HG02943 (cell line): ENCODE measurements at regions not wholly inside any gene's neighbourhood (a gene's known extent, or its start where the extent isn't known, plus 50 kb on each side); places are given as distances from the start of the nearest gene placed in this dataset.
A peak's percentile ranks its signal among the peaks of the same experiment; 100 is the strongest.

Experiments used
- ATAC-seq: cut with Tn5 transposase; IDR thresholded peaks from one replicate; pipeline ENCODE4 v1.9.1; 2021; ENCODE audit warnings: mild to moderate bottlenecking, low read depth, moderate library complexity; ENCODE audit not compliant: unreplicated experiment

DNA sequence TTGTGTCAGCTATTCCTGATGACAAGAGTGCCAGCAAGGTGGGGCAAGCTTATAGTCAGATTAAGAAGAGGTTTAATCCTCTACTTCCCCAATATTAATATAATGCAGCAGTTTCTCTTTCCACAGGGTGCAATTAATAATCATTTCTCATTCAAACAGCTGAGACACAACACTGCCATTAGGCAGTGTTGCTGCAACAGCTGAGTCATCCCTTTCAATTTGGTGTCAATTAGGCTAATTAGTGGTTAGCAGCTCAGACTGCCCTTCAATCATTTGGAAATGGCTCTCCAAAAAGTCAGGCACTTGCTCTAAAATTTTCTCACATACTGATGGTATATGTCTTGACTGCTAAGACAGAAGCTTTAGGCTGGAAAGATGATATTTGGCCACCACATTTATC, 265.7 kb upstream of the FAM241A start:
- ATAC-seq, result no peak

DNA sequence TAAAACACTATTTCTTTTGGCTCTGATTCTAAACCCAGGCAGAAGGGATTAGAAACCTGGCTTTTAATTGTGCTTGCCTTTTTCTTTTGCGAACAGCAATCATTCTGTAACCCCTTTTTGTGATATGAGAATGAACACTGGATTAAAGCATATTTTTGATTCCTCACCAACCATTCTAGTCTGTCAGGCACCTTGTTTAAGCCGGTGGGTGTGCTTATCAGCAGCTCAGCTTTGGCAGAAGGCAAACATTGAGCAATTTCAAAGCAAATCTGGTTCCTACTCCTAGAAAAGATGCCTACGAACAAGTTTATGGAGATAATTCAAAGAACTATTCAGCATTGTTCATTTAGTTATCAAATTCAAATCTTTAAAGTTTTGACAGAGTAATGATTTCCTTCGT, 265.1 kb upstream of the FAM241A start:
- ATAC-seq, result no peak

DNA sequence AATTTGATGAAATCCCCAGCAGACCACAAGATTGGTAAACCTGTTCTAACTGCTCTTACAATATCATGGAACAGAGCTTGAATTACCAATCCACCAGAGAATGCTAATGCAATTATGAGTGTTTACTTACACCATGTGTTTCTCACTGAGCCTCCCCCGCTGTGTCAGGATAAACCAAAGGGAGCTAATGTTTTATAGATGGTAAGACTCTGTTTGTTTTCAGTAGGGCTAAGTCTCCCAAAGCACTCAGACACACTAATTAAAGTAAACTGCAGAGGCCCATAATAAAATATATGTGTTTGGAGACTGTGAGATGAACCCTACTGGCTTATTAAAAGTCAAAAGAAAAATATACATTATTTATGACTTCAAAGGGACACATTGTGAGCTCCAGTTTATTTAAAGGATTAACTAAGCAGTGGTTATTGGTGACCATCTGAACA, 261.7 kb upstream of the FAM241A start:
- ATAC-seq, result no peak

DNA sequence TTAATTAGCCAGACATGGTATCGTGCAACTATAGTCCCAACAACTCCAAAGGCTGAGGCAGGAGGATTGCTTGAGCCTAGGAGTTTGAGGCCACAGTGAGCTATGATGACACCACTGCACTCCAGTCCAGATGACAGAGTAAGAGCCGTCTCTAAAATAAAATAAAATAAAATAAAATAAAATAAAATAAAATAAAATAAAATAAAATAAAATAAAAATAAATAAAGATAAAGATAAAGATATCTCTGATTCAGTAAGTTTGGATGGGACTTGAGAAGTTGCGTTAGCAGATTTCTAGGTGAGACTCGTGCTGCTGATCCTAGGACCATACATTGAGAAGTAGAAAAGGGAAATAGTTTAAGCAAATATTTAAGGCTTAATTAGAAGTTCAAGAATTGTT, 254.8 kb upstream of the FAM241A start:
- no peak for ATAC-seq

DNA sequence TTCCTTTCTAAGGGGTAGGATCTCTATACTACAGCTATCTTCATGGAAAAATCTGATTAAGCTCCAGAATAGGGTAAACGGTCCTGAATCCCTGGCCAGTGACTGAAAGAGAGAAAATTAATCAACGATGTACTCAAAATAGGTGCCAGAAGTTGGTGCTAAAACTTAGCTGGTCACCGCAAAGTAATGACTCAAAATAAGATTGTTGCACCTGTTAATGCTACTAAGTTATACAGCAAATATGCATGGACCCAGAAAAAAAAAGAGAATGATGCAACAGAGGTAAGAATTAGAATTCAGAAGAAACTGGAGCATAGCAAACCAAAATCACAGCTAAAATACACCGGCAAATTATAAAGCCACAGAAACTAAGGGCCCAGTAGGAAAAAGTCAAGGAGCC, 239.7 kb upstream of the FAM241A start:
- ATAC-seq, result no peak

DNA sequence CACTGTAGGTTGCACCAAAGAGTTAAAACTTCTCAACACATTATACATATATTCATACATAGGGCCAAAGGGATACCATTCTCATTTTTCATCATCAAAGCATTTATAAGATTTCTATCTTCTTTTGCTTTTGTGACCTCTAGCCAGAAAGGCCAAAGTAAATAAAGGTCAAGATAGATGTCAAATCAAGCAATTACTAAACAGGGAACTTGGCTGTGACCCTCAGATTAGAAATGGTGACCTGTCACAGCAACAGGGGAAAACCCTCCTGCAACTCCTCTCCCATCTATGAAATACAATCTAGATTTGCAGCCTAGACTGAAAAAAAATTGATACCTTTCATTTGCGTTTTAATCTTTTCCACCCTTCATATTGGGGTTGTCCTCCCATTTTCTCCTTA, 225.6 kb upstream of the FAM241A start:
- ATAC-seq, result no peak

DNA sequence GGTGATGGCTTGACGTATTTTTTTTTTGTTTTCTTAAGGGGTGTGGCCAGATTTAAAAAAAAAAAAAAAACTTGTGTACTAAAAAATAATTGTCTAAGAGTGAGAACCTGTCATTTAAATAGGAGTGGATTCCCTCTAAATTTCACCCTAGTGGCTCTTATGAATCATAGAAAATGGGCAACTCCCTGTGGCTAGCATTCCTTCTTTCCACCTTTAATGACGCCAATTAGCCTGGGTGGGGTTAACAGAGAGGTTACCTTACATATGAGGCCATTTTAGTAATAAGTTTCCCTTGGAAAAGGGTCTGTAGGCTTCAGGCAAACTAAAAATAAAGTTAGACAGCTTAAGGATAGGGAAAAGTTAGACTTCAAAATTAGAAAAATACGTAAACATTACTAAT, 223.5 kb upstream of the FAM241A start:
- no peak for ATAC-seq

DNA sequence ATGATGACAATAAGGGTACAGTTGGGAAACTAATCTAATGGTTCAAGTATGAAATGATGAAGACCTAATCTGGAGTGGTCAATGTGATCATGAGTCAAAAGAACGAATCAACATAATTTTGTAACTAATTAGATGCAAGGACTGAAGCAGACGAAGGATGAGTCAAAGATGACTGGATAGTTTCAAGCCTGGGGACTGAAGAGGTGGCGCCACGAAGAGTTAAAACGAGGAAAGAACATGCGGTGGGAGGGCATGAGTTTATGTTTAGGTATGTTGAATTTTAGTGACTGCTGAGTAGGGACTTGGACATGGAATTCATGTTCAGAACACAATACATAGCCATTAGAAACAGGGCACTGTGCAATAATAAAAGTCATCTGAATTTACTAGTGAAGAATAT, 221.5 kb upstream of the FAM241A start:
- ATAC-seq, result no peak

DNA sequence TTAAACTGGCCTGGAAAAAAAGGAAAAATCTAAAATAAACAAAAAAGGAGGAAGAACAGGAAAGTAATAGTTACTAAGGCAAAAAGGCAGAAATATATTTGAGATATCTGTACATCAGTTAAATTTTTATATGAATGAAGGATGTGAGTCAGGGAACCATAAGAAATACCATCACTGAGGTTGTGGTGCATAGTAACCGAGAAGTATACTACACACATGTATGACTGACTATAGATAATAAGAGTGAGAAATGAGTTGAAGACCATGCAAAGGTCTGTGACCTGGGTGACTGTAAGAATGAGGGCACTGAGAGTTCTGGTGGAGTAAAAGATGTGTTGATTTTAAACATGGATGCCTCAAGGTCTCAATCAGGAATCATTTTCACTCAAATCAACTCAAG, 220.6 kb upstream of the FAM241A start:
- ATAC-seq, result no peak

DNA sequence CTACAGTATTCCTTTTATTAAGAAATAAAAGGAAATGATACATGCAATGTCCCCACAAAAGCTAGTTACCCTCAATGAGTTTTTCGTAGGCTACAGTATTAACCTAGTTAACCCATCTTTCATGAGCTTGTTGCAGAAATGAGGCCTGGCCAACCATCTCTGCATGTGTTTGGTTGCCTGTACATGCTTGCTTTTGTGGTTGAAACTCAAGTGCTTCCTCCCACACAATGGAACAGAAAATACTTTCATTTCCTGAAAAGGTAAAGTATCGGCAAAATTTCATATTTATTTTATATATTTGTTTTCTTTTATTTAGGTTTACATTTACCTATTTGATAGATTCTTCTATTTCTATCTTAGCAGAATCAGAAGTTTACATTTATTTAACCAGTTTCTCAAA, 214.6 kb upstream of the FAM241A start:
- peak; percentile 99 for ATAC-seq

DNA sequence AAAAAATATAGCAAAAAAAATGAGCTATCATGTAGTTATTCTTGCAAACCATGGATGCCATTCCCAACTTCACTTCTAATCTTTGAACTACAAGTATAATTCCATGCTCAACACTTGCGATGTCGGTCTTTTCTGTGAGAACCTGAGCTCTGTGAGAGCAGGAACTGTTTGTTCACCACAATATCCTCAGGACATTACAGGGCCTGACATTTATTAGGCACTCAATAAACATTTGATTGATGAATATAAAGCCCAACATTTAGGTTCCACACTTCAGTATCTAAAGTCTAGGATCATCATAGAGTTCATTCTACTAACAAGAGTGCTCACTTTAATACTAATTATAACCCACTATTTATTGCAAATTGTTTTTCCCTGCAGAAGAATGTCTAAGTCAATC, 211.6 kb upstream of the FAM241A start:
- no peak for ATAC-seq

DNA sequence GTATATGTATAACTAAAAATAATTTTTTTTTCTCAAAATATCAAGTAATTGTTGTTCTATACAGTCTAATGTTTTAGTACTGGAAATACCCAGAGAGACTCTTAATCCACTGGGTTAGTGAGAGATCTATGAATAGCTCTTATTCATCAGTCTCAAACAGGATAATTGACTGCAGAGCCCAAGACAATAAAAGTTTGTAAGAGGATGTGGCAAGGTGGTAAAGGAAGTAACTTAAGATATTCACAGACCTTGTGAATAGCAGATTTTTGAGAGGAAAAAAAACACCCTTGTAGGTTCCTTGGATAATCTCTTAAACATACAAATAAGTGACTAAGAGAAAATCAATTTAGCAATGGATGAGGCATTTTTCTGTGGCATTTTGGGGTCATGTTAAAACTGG, 210.9 kb upstream of the FAM241A start:
- no peak for ATAC-seq

DNA sequence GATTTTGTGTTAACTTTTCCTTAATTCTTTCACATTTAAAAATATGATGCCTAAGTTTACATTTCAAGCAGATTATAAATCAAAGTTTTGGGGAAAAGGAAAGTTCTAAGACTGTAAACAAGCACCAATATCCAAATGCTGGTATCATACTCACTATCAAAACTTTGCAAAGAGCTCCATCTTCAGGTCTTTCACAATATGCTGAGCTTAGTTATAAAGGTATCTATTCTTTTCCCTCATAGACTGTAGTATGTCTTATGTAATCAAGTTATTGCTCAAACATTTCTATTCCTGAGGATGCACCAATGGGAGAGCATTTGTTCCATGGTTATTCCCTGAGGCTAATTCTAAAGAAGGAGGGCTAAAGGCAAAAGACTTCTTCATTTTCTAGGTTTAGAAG, 207.9 kb upstream of the FAM241A start:
- peak; percentile 90 for ATAC-seq

DNA sequence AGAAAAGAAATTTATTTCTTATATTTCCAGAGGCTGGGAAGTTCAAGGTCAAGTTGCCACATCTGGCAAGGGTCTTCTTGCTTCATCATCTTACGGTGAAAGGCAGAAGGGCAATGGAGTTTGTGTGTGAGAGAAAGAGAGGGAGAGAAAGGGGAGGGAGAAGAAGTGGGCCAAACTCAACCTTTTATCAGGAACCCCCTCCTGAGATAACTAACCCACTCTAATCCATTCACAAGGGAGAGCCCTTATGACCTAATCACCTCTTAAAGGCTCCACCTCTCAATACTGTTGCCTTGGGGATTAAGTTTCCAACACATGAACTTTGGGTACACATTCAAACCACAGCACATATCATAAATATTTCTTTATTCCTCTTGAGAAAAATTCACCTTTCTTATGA, 203.3 kb upstream of the FAM241A start:
- ATAC-seq, result no peak

DNA sequence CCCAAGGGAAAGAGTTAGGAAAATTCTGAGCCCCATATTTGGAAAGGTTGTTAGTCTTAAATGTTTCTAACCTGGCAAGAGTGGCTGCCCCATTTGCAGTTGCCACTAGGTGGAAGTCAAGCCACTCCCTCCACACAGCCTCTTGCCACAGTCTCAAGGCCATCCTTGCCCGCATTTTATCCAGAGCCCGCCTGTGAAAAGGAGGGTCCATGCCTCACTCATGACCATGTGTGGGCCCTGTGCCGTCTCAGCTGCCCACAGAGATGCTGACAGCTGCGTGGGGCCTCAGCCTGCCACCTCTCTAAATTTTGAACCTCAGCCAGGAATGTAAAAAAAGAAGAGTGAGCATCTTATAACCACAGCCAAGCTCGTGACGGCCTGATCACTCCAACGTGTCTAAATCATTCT, 201.5 kb upstream of the FAM241A start:
- ATAC-seq, result peak; percentile 88

DNA sequence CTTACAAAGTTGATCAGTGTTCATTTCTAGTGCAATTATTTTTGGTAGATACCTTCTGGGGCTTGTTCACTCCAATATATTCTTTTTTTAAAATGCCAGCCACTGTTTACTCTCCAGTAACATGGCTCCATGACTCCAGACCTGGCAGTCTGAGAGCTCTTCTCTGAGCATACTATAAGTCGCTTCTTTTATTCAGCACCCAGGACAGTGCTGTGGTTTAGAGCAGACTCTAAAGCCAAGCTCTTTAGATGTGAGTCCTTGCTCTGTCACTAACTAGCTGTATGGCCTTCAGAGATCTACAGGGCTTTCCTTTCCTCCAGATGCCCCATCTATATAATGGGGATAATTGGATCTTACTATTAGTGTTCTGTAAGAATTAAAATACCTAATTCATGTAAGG, 200.2 kb upstream of the FAM241A start:
- no peak for ATAC-seq

DNA sequence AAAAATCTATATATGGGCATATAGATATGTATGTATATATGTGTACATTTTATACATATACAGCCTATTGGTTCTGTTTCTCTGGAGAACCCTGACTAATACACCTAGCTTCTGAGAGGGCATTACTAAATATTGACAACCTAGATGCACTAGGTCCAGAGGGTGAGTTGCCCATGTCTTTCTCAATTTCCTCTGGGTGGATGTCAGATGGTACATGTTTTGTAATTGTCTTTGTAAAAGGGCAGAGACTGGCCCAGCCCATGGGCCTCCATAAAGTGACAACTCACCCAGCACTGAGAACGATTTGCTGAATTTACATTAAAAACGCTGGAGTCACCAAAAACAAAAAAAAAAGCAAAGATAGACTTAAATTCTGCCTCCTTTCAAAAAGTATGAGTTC, 198.5 kb upstream of the FAM241A start:
- no peak for ATAC-seq

DNA sequence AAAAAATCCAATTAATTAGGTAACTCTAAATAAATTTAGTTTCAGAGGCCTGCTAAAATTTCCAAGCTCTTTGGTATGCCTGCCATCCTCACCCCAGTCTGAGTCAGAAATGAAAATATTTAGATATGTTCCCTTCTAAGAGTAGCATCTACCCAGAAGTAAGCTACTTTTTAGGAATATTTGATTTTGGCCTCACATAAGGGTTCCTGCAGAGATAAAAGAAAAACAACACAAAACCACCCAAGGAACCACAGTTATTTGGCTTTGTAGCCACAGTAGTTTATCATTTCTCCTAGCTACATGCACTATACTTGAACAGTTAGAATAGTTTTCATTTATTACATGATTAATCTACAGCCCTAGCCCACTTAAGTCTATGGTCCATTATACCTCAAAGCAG, 192.6 kb upstream of the FAM241A start:
- no peak for ATAC-seq

DNA sequence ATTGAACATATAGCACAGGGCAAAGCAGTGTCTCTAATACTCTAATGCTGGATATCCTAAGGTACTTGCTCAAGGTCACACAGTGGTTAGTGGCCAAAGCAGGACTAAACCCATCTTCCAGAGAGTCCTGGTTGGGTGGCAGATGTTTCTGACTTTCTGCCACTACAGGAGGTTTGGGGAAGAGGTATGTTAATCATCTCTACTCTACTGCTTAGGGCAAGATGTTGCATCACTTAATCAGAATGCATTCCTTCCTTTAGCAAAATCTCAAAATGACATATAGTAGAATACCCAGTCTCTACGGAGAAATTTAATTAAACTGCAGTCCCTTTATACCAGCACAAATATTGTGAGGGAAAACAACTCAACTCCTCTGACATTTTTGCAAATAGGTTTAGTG, 190.7 kb upstream of the FAM241A start:
- no peak for ATAC-seq

DNA sequence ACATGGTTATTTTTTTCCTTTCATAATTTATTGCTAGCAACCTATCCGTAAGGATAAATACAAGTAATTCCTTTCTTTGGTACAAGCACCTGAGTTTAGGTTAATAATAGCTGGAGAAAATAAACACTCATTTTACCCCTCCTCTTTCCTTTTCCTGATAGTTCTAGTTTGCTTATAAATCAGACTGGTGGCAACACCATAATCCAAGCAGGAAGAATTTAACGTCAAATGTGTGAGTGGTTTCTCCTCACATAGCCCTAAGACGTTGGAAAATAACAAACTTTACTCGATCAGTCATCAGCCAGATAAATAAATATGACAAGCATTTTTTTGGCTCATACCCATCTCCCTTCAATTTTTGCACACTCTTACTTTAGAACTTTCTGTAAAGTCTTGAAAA, 190.3 kb upstream of the FAM241A start:
- no peak for ATAC-seq

DNA sequence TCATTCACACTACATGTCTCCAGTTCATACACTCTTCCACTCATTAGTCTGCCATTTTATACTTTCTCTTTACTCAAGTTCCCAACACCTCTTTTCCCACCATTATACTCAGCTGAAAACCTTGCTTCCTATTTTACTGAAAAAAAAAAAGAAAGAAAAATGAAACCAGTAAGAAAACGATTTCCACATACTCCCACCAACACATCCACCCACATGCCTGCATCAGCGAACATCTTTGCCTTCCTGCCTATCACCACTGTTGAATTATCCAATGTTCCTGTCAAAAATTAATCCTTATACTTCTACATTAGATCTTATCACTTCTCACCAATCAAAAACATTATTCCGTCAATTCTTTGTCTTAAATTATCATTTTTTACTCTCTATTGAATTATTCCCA, 188.1 kb upstream of the FAM241A start:
- no peak for ATAC-seq

DNA sequence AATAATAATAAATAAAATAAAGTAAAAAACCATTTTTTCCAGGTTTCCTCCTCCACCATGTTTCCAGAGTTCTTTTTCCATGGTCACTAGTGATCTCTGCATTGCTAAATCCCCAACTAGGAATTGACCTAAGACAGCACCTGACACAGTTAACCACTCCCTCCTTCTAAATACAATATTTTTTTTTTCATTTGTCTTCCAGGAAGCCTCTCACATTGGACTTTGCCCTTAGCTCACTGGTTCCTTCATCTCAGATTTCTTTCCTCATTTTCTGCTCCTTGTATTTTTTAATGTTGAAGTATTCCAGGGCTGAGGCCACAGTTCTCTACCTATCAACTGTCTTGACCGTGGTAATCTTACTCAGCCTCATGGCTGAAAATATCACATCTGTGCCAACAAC, 187.3 kb upstream of the FAM241A start:
- no peak for ATAC-seq

DNA sequence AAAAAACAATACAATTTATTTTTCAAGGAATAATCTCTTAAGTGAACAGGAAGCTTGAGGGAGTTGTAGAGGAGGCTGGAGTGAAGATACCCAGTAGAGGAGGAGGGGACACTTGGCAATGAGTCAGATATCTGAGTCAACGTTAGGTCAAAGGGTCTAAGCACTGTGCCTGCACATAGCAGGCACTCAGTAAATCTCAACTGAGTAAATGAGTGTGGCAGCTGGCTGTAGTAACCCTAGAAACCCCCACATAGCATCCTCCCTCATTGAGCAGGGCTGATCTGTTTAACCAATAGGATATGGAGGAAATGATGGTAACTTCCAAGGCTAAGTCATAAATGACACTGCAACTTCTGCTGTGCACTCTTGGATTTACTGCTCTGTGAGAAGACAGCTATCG, 186.0 kb upstream of the FAM241A start:
- no peak for ATAC-seq

DNA sequence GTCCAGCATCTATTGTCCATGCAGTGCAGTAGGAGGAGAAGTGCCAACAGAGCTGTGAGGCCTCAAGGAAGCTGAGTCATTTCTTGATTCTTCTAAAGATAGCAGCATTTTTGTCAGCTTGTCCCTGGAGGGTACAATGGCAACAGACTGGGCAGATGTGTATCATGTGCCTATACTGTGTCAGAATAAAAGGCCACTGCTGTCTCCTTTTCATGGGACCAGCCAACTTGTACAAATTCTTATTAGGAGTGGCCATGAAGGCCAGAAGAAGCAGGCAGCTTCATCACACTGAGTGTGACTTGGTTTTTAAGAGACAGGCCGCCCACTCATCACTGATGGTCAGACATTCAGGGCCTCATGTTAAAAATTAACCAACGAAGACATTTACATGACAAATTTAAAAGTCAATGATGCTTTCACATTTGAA, 185.0 kb upstream of the FAM241A start:
- ATAC-seq, result peak; percentile 97
